Heart right ventricle (tissue), 16 donors: ENCODE measurements at regions not wholly inside any gene's neighbourhood (a gene's known extent, or its start where the extent isn't known, plus 50 kb on each side); places are given as distances from the start of the nearest gene placed in this dataset.
A peak's percentile ranks its signal among the peaks of the same experiment; 100 is the strongest.

Experiments
- ATAC-seq, 8 donors: fragments of 200-7000 bp; cut with Tn5 transposase; one replicate each; pipeline ENCODE4 v1.9.1; 2020; ENCODE audit warnings: mild to moderate bottlenecking in 8 of 8, moderate library complexity in 8 of 8, moderate number of reproducible peaks in 1 of 8
- DNase-seq, 2 donors: peaks; one replicate each; pipeline ENCODE4 v3.0.0-alpha.2; 2020
- H3K27ac ChIP-seq, 10 donors: fragments of 200-600 bp; sonication (generic) in 2 of 10; one replicate each; pipeline versions ENCODE4 v1.5.0 to v1.8.0; 2020 to 2022; ENCODE audit warnings: mild to moderate bottlenecking in 3 of 10
- H3K27me3 ChIP-seq, 7 donors: fragments of 200-600 bp; one replicate each; pipeline ENCODE4 v1.8.0; 2021 to 2022; ENCODE audit warnings: mild to moderate bottlenecking in 2 of 7
- H3K36me3 ChIP-seq, 9 donors: fragments of 200-600 bp; sonication (generic) in 1 of 9; one replicate each; pipeline versions ENCODE4 v1.5.0 to v1.8.0; 2020 to 2022; ENCODE audit warnings: mild to moderate bottlenecking in 2 of 9
- H3K4me1 ChIP-seq, 9 donors: fragments of 200-600 bp; sonication (generic) in 1 of 9; one replicate each; pipeline versions ENCODE4 v1.5.0 to v1.8.0; 2020 to 2022; ENCODE audit warnings: mild to moderate bottlenecking in 4 of 9
- H3K4me3 ChIP-seq, 10 donors: fragments of 200-600 bp; sonication (generic) in 2 of 10; one replicate each; pipeline versions ENCODE4 v1.5.0 to v1.8.0; 2020 to 2022; ENCODE audit warnings: mild to moderate bottlenecking in 7 of 10, moderate library complexity in 2 of 10
- H3K9me3 ChIP-seq, 11 donors: fragments of 200-600 bp in 10 of 11; sonication (generic) in 2 of 11; one replicate each; pipeline versions ENCODE4 v1.5.0 to v1.8.0; 2013 to 2022; ENCODE audit warnings: mild to moderate bottlenecking in 2 of 11, control low read depth in 1 of 11, moderate library complexity in 1 of 11
- WGBS, 2 donors: extraction: QIAGEN DNeasy Blood & Tissue Kit; methylation state at CpG; one replicate each; pipeline ENCODE4 v1.1.7; 2013; ENCODE audit warnings: inconsistent platforms in 1 of 2; 5-methylcytosine and 5-hydroxymethylcytosine counted together
- intact Hi-C, 10 donors: fragments of 100-400 bp; cut with DNase I; formaldehyde crosslinking; loops; one replicate each; pipeline versions ENCODE4 v1.11.1 to v1.14.2; 2022
- TF ChIP-seq, protein P1 (sequence below), 9 donors: fragments of 200-600 bp; sonication (generic) in 2 of 9; IDR thresholded peaks; one replicate each; pipeline versions ENCODE4 v1.5.0 to v1.8.0; 2021 to 2022; ENCODE audit warnings: antibody characterized with exemption in 9 of 9, mild to moderate bottlenecking in 5 of 9, moderate library complexity in 1 of 9
- donor health status: Arrhythmogenic right ventricular cardiomyopathy.
- donor health status: ischemic (EF 13 %, LVEDD 7.1; RV severe dilation, severe dysfunction).
- donor health status: healthy with polysubstance abuse.
- donor health status: DM: no; HTN: yes; CAD: no.
- donor health status: DM: no; HTN: no; CAD: no.
- donor health status: ischemic (EF 25% LVEDD 6.9; RV normal size, moderate dysfunction).
- donor health status: ischemic (EF 25% LVEDD 5.7; RV mildly dilated, moderate dysfunction).
- donor health status: healthy.
- donor health status: DM: yes; HTN: yes; CAD: no.
- donor health status: Ischemic cardiomyopathy.
- donor health status: ischemic (EF 35%, LVEDD 5.7; RV mildly dilated, moderate dysfunction).
- donor health status: nonischemic (EF 11% LVEDD 7.7; RV severe dilation, severe dysfunction).
- donor health status: DM: yes; HTN: yes; CAD: no.
- donor health status: PGD.
- donor health status: ischemic (EF 29% LVEDD 5.4; RV normal size, mild dysfunction).
- donor health status: nonischemic (EF 23%, LVEDD 6.1; RV moderate dilation, normal function).

DNA sequence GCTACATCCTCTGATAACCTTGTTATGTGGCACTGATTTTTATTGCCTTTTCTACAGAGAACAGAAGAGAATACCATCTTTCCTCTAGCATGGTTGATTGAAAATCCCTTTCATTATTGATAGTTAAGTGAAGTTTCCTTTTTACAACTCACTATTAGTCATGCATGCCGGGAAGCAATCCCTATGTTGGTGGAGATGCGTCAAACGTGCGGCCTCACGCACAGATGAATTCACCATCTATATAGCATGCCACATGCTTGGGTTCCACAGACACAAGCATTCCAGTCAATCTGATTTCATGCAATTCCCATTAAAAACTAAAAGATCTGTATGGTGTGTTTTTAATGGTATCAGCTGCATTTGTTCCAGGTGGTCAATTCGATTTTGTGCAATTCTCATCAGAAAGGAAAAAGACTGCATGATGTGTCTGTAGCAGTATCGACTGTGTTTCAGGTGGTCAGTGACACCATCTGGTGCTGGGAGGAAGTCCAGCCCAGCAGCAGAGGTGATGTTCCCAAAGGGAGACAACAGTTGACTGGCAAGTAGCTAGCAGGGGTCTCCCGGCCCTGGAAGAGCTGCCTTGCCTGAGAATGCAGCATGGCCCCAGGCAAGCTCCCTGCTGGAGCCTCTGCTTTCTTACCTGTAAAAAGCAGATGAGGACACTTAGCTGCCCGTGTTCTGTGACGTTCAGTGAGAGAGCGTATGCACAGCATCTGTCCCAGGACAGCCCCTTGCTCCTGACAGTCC is 151.3 kb upstream of the NCK2 start:
- ATAC-seq = no peak
- Histone ChIP-seq H3K27me3 (no peaks in the 10 kb centered on the region), H3K36me3 (no peaks in the 10 kb centered on the region), H3K4me1 (peaks cover 0 to 11% (median under 1%) of the 10 kb centered on the region in 9 donors), H3K4me3 (no peak overlapping the region), H3K27ac (no peak overlapping the region), H3K9me3 (peaks cover 0 to 11% (median 0%) of the 10 kb centered on the region in 11 donors)
- DNase-seq = no peak
- intact Hi-C loops = no loop called here
- WGBS, 2 donors = 91 to 93% methylated on average over 11 of the region's 11 CpGs
- TF ChIP-seq, protein P1, sequence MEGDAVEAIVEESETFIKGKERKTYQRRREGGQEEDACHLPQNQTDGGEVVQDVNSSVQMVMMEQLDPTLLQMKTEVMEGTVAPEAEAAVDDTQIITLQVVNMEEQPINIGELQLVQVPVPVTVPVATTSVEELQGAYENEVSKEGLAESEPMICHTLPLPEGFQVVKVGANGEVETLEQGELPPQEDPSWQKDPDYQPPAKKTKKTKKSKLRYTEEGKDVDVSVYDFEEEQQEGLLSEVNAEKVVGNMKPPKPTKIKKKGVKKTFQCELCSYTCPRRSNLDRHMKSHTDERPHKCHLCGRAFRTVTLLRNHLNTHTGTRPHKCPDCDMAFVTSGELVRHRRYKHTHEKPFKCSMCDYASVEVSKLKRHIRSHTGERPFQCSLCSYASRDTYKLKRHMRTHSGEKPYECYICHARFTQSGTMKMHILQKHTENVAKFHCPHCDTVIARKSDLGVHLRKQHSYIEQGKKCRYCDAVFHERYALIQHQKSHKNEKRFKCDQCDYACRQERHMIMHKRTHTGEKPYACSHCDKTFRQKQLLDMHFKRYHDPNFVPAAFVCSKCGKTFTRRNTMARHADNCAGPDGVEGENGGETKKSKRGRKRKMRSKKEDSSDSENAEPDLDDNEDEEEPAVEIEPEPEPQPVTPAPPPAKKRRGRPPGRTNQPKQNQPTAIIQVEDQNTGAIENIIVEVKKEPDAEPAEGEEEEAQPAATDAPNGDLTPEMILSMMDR (IDR thresholded peaks at IDR 0.05) = no peak

DNA sequence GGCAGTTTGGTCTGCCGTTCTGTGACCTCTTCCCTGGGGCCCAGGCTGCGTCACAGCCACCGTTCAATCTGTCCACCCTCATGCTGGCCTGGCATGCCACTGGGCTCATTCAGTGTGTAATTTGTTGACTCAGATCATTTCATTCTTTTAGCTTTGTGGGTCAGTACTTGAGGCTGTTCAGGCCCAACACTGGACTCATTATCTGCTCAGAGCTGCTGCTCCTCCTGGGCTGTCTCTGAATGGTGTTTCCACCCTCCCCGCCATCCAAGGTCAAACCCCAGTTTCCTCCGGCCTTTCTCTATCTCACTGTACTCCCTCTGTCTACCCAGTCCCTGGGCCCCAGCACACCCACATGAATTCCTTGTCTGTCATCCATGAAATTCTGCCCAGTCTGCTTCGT is 152.4 kb upstream of the NCK2 start:
- H3K4me1 ChIP-seq = peaks cover 0 to 7% (median 0%) of the 10 kb centered on the region in 9 donors
- intact Hi-C loops = no loop called here

DNA sequence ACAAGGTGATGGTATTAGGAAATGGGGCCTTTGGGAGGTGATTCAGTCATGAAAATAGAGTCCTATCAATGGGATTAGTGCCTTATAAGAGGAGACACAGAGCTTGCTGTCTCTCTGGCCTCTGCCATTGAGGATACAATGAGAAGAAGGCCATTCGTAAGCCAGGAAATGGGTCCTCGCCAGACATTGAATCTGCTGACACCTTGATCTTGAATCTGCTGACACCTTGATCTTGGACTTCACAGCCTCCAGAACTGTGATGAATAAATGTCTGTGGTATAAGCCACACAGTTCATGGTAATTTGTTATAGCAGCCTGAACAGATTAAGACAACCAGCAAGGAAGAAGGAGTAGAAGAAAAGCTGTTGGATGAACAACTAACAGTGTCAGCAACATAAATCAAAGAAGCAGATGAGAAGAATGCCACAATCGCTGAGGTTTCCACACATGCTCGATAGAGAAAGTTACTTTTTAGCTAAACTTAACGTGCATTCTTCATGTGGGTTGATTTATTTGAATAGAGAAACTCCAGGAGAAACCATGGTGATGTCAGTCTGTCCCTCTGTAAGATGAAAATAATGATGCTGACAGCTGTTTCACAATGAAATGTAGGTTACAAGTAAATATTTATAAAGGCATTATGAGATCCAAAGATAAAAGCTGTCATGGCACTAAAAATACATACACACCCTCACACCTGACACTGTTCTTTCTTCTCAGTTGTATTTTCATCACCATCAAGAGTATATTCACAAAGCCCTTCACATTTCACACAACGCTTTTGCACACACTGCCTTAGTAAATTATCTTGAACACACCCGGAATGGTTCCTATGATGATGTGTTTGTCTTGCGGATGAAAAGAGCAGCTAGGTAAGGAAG is 153.7 kb upstream of the NCK2 start:
- DNase-seq (no peak), ATAC-seq (no peak)
- Histone ChIP-seq H3K27me3 (no peaks in the 10 kb centered on the region), H3K36me3 (no peaks in the 10 kb centered on the region), H3K9me3 (peaks cover 0 to 11% (median 0%) of the 10 kb centered on the region in 11 donors), H3K4me3 (no peak overlapping the region), H3K4me1 (peaks cover 0 to 7% (median 0%) of the 10 kb centered on the region in 9 donors), H3K27ac (no peak overlapping the region)
- 91 to 93% methylated on average over 8 of the region's 8 CpGs for WGBS, 2 donors
- intact Hi-C loops = no loop called here
- TF ChIP-seq, protein P1 (IDR thresholded peaks at IDR 0.05) = no peak

More for the DNA sequence above, 152.4 kb upstream of the NCK2 start:
- Histone ChIP-seq H3K36me3 (no peaks in the 10 kb centered on the region), H3K9me3 (peaks cover 0 to 11% (median 0%) of the 10 kb centered on the region in 11 donors), H3K4me3 (no peak overlapping the region), H3K27me3 (no peaks in the 10 kb centered on the region), H3K27ac (peak overlapping the region in 2 of 10 donors; percentile 11 to 34)
- ATAC-seq = peak in 7 of 8 donors; percentile 23 to 82 (median 70)
- TF ChIP-seq, protein P1 (IDR thresholded peaks at IDR 0.05) = no peak
- WGBS, 2 donors = 66 to 78% methylated on average over 6 of the region's 6 CpGs
- no peak for DNase-seq

DNA sequence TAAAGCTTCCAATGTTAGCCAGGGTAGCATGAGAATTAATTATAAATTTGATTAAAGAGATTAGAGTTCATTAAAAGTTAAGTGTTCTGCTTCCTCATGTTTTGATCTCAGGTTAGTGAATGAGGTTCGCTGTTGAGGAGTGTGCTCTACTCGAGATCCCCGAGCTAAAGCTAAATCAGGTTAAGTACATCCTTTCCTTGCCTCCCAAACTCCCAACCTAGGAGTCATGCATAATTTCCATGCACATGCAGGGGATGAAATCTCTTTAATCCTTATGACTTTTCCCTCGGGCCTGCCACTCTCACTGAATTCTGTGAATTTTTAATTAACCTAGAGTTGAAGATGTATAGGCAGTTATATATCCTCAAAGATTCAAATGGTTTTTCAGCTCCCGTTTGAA is 156.1 kb upstream of the NCK2 start:
- DNase-seq (no peak), ATAC-seq (no peak)
- Histone ChIP-seq H3K27me3 (no peaks in the 10 kb centered on the region), H3K36me3 (no peaks in the 10 kb centered on the region), H3K9me3 (peaks cover 0 to 11% (median 0%) of the 10 kb centered on the region in 11 donors), H3K4me1 (peaks cover 0 to 7% (median 0%) of the 10 kb centered on the region in 9 donors), H3K27ac (no peak overlapping the region), H3K4me3 (no peak overlapping the region)
- TF ChIP-seq, protein P1 (IDR thresholded peaks at IDR 0.05) = no peak
- 94 to 96% methylated on average over 5 of the region's 5 CpGs for WGBS, 2 donors
- intact Hi-C loops = loop anchor here in 1 of 10 donors (10.0 kb wide), 1 partner anchor 376 kb away; no protein-coding TSS in a partner anchor
